Endothelial cell of umbilical vein (primary cell): ENCODE measurements at regions not wholly inside any gene's neighbourhood (a gene's known extent, or its start where the extent isn't known, plus 50 kb on each side); places are given as distances from the start of the nearest gene placed in this dataset.

Experiments
- BruUV-seq: library from RNA; stranded (reverse); fragments of 400-500 nt; replicated peaks from 2 replicates; lab custom pipeline; 2021; lab: Mats Ljungman, UMichigan
- CTCF ChIA-PET: fragments of 300-600, 350-600 bp; sonication (Branson Sonifier 250); formaldehyde crosslinking; loops from one replicate; lab custom pipeline; 2021; ENCODE audit warnings: antibody characterized with exemption, inconsistent platforms; lab: Charles Lee
- POLR2A ChIA-PET: fragments of 300-600, 350-600 bp; sonication (Branson Sonifier 250); formaldehyde crosslinking; loops from one replicate; lab custom pipeline; 2021; ENCODE audit warnings: antibody characterized with exemption, inconsistent platforms; lab: Charles Lee
- DNase-seq: peaks from one replicate; pipeline ENCODE4 v3.0.0-alpha.2; 2011; ENCODE audit warnings: low read depth, low spot score
- FAIRE-seq: peaks from 2 replicates; lab custom pipeline; 2011; peaks lifted over from hg19 to GRCh38; lab: Jason Lieb, UNC
- H2AFZ ChIP-seq: 2 replicates; pipeline ENCODE4 v1.6.0; 2012; ENCODE audit warnings: low read depth, low read length, control low read depth, inconsistent platforms
- H3K27ac ChIP-seq: 2 replicates; pipeline ENCODE4 v1.5.1; 2011; ENCODE audit warnings: low read depth, mild to moderate bottlenecking, control low read depth, low read length, moderate library complexity; ENCODE audit not compliant: insufficient read depth
- H3K27me3 ChIP-seq, 2 experiments: 2 replicates each; pipeline versions ENCODE4 v1.6.0 to v1.6.1; 2011; ENCODE audit warnings: low read length in 2 of 2, mixed read lengths in 1 of 2; ENCODE audit not compliant: control insufficient read depth in 2 of 2, insufficient read depth in 2 of 2
- H3K36me3 ChIP-seq, 2 experiments: 2 replicates in 1 of 2; 3 replicates in 1 of 2; pipeline ENCODE4 v1.5.1; 2011; ENCODE audit warnings: low read length in 2 of 2, mild to moderate bottlenecking in 1 of 2, moderate library complexity in 1 of 2; ENCODE audit not compliant: control insufficient read depth in 2 of 2, insufficient read depth in 2 of 2; ENCODE audit errors: extremely low read depth in 1 of 2
- H3K4me1 ChIP-seq: 3 replicates; pipeline ENCODE4 v1.5.1; 2011; ENCODE audit warnings: mild to moderate bottlenecking, low read length; ENCODE audit not compliant: control insufficient read depth, insufficient read depth; ENCODE audit errors: extremely low read depth
- H3K4me2 ChIP-seq: 2 replicates; pipeline ENCODE4 v1.6.1; 2011; ENCODE audit warnings: low read length, control low read depth, mixed read lengths; ENCODE audit not compliant: insufficient read depth
- H3K4me3 ChIP-seq, 3 experiments: fragments of 200-600 bp in 1 of 3; sonication (generic), shearing (Covaris generic) in 1 of 3; replicated peaks in 1 of 3; 2 replicates each; pipeline ENCODE4 v1.5.1; 2011 to 2016; ENCODE audit warnings: control low read depth in 3 of 3, low read length in 3 of 3, mild to moderate bottlenecking in 2 of 3, inconsistent platforms in 1 of 3, low read depth in 1 of 3, moderate library complexity in 1 of 3; ENCODE audit not compliant: insufficient read depth in 1 of 3
- H3K79me2 ChIP-seq: 2 replicates; pipeline ENCODE4 v1.6.0; 2012; ENCODE audit warnings: low read length, inconsistent platforms; ENCODE audit not compliant: control insufficient read depth, insufficient read depth
- H3K9ac ChIP-seq: replicated peaks from 2 replicates; pipeline ENCODE3; 2011; ENCODE audit warnings: low read length, control low read depth; ENCODE audit not compliant: insufficient read depth; ENCODE audit errors: extremely low read depth
- H3K9me1 ChIP-seq: replicated peaks from 3 replicates; pipeline ENCODE4 v1.6.0; 2011; ENCODE audit warnings: mild to moderate bottlenecking, low read length; ENCODE audit not compliant: control insufficient read depth, insufficient read depth; ENCODE audit errors: extremely low read depth
- H3K9me3 ChIP-seq: replicated peaks from 2 replicates; pipeline ENCODE4 v1.5.1; 2012; ENCODE audit warnings: low read length, inconsistent platforms; ENCODE audit not compliant: control insufficient read depth, insufficient read depth
- H4K20me1 ChIP-seq: replicated peaks from 2 replicates; pipeline ENCODE3; 2011; ENCODE audit warnings: mild to moderate bottlenecking, low read length; ENCODE audit not compliant: control insufficient read depth, insufficient read depth; ENCODE audit errors: extremely low read depth
- EZH2 ChIP-seq: IDR thresholded peaks from 2 replicates; pipeline ENCODE4 v1.6.1; 2012; ENCODE audit warnings: borderline replicate concordance, low read depth, mild to moderate bottlenecking, moderate library complexity, low read length, inconsistent platforms; ENCODE audit not compliant: severe bottlenecking
- FOS ChIP-seq: IDR thresholded peaks from 2 replicates; pipeline ENCODE4 v1.6.1; 2011; ENCODE audit warnings: mild to moderate bottlenecking, low read length, moderate library complexity, borderline replicate concordance; ENCODE audit not compliant: insufficient read depth
- GATA2 ChIP-seq: IDR thresholded peaks from 2 replicates; pipeline ENCODE4 v1.7.0; 2011; ENCODE audit warnings: low read depth, mild to moderate bottlenecking, moderate library complexity, mixed read lengths, low read length; ENCODE audit not compliant: insufficient read length, insufficient read depth
- JUN ChIP-seq: IDR thresholded peaks from 2 replicates; pipeline ENCODE4 v1.6.1; 2011; ENCODE audit warnings: borderline replicate concordance, low read depth; ENCODE audit not compliant: insufficient read length, insufficient read depth
- MYC ChIP-seq: IDR thresholded peaks from one replicate; pipeline ENCODE4 v1.6.1; 2011; ENCODE audit warnings: mild to moderate bottlenecking, low read depth, low read length
- POLR2A ChIP-seq: IDR thresholded peaks from 2 replicates; pipeline ENCODE4 v1.6.1; 2012; ENCODE audit warnings: low read depth, mild to moderate bottlenecking, control low read depth, low read length
- POLR2AphosphoS5 ChIP-seq: IDR thresholded peaks from 2 replicates; pipeline ENCODE4 v1.6.1; 2012; ENCODE audit warnings: low read depth, mild to moderate bottlenecking, control low read depth, low read length, moderate library complexity; ENCODE audit not compliant: insufficient read depth
- dilution Hi-C: fragments of 300-500 bp; cut with MboI; formaldehyde crosslinking; loops from one replicate; pipeline ENCODE4 v1.15.0; 2019; ENCODE audit warnings: low sequenced_read_pairs; ENCODE audit not compliant: extremely low pct_ligation_motif_present
- intact Hi-C: fragments of 100-400 bp; cut with micrococcal nuclease; formaldehyde crosslinking; loops from one replicate; pipeline ENCODE4 v1.10.0; 2022
- TF ChIP-seq, protein P1 (sequence below), 2 donors: IDR thresholded peaks; 1 replicate in 1 of 2; 2 replicates in 1 of 2; pipeline ENCODE4 v1.5.1; 2011; ENCODE audit warnings: low read length in 2 of 2, mild to moderate bottlenecking in 2 of 2, moderate library complexity in 2 of 2, control low read depth in 1 of 2, inconsistent platforms in 1 of 2, low read depth in 1 of 2; ENCODE audit not compliant: insufficient read depth in 1 of 2; ENCODE audit errors: extremely low read depth in 1 of 2
- TF ChIP-seq, protein P2 (sequence below): IDR thresholded peaks from 2 replicates; pipeline ENCODE4 v1.6.1; 2011; ENCODE audit not compliant: insufficient read depth, insufficient read length

DNA sequence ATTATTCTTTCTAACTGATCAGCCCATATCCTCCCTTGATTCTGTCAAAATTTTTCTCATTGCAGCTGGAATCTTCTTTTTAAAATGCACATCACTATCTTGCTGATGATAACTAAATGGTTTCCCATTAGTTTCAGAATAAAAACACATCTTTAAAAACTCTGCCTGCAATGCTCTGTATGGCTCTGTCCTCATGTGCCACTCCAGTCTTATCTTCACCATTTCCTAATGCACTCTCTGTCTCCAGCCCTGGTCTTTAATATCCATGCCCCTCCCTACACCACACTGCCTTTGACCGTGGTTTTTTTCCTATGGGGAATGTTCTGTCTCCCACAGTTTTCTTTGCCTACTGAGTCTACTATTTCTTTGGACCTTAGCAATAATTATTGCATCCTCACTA lies 244.1 kb upstream of the ARSJ start:
- dilution Hi-C loops: no loop called here
- DNase-seq (no peak), FAIRE-seq (no peak)
- Histone ChIP-seq H3K4me1 (no peaks in the 10 kb centered on the region), H2AFZ (no peak overlapping the region), H3K27ac (no peak overlapping the region), H3K36me3 (no peaks in the 10 kb centered on the region), H3K9me1 (no peaks in the 10 kb centered on the region), H4K20me1 (no peaks in the 10 kb centered on the region), H3K4me3 (no peak overlapping the region), H3K79me2 (no peaks in the 10 kb centered on the region), H3K9me3 (no peaks in the 10 kb centered on the region), H3K27me3 (no peaks in the 10 kb centered on the region), H3K4me2 (no peak overlapping the region), H3K9ac (no peak overlapping the region)
- BruUV-seq: no TSS peak
- intact Hi-C loops: no loop called here
- TF ChIP-seq POLR2AphosphoS5 (no peak), POLR2A (no peak), EZH2 (no peak), FOS (no peak), GATA2 (no peak), MYC (no peak), JUN (no peak)
- TF ChIP-seq, protein P1, sequence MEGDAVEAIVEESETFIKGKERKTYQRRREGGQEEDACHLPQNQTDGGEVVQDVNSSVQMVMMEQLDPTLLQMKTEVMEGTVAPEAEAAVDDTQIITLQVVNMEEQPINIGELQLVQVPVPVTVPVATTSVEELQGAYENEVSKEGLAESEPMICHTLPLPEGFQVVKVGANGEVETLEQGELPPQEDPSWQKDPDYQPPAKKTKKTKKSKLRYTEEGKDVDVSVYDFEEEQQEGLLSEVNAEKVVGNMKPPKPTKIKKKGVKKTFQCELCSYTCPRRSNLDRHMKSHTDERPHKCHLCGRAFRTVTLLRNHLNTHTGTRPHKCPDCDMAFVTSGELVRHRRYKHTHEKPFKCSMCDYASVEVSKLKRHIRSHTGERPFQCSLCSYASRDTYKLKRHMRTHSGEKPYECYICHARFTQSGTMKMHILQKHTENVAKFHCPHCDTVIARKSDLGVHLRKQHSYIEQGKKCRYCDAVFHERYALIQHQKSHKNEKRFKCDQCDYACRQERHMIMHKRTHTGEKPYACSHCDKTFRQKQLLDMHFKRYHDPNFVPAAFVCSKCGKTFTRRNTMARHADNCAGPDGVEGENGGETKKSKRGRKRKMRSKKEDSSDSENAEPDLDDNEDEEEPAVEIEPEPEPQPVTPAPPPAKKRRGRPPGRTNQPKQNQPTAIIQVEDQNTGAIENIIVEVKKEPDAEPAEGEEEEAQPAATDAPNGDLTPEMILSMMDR (IDR thresholded peaks at IDR 0.05; ENCODE audit: extremely low read depth in 1 of 2, insufficient read depth in 1 of 2, low read depth in 1 of 2, low read length in 2 of 2): no peak
- TF ChIP-seq, protein P2, sequence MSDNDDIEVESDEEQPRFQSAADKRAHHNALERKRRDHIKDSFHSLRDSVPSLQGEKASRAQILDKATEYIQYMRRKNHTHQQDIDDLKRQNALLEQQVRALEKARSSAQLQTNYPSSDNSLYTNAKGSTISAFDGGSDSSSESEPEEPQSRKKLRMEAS: no peak
- CTCF ChIA-PET: no interaction called here
- POLR2A ChIA-PET: no interaction called here
